HG03045 (cell line): ENCODE measurements at regions not wholly inside any gene's neighbourhood (a gene's known extent, or its start where the extent isn't known, plus 50 kb on each side); places are given as distances from the start of the nearest gene placed in this dataset.

Source experiments
- ATAC-seq: cut with Tn5 transposase; IDR thresholded peaks from one replicate; pipeline ENCODE4 v1.9.1; 2021; ENCODE audit warnings: mild to moderate bottlenecking, moderate library complexity; ENCODE audit not compliant: unreplicated experiment

DNA sequence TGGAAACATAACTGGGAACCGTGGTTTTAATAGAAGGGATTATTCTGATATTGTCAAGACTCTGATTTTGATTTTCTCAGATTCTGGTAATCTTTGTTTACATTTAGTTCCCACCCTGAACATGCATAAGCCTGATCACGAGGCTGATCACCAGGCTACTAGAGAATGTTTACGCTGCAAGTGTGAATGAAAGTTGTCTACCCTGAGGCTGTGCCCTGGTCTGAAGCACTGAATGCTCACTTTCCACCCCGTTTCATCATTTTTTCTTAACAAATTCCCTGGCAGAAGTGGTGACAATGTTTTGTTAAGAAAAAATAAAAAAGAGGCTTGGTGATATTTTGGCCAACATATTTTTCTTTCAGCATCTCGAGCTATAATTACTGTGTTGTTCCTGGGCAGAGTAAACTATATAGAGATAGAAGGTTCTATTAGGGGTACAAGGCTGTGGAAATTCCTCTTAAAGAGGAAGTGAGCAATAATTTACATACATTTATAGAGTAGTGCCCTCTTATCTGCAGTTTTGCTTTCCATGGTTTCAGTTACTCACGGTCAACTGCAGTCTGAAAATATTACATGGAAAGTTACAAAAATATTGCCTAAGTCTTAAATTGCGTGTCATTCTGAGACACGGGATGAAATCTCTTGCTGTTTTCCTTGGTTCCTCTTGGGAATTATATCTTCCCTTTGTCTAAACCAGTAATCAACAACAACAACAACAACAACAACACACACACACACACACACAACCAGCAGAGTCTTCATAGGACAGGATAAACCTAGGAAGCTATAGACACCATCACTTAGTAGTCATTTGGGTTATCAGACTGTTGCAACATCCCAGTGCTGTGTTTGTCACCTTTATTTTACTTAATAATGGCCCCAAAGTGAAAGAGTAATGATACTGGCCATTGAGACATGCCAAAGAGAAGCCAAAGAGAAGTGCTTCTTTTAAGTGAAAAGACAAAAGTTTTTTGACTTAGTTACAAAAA is 566.6 kb upstream of the CITED2 start:
- ATAC-seq = peak; percentile 95

DNA sequence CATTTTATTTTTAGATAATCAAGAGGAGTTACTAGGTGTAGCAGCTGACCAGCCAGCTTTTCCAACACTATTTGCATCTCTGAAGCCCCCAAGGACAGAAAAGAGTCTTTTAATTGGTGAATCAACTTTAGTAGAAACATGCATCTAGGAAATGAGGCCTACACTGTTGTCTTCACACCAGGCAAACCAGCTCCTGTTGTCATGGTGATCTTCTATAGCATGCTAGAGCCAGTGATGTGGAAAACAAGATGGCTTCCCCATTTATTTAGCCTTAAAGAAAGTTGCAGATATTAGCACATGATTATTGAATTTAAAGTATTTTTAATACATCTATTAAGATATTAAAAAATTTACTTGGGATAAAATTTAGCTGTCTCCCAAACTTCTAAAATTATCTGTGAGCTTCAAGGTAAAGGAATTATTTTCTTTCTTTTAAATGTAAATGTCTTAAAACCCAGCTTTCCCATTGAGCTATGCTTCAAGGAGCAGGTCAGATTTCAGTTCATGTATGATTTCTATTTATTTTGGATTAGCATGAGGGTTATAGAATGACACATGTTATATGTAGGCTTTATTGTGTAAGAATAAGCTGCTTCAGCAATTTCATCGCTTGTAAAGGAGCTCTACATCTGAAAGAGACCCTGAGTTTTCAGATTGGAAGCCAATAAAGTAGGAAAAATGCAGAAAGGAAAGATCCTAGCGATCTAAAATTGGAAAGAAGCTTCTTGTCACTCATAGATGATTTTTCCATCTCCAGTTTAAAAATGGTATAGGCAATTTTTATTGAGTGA is 564.9 kb upstream of the CITED2 start:
- ATAC-seq = no peak

DNA sequence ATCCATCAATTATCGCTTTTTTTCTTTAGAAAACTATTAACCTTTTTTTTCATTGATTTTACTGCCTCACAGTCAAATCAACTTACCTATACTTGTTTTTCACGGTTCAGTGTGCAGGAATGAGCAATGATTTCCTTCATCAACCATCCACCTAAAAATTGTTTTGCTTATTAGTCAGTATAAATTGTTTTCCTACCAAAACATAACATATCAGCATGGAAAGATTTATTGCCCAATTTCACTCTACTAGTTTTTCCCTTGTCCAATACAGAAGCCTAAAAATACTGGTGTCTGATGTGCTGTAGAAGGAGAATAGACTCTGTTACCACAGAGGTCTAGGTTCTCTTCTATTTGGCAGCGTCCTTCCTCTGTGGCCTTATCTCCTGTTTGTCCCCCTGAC is 558.2 kb upstream of the CITED2 start:
- ATAC-seq = no peak

DNA sequence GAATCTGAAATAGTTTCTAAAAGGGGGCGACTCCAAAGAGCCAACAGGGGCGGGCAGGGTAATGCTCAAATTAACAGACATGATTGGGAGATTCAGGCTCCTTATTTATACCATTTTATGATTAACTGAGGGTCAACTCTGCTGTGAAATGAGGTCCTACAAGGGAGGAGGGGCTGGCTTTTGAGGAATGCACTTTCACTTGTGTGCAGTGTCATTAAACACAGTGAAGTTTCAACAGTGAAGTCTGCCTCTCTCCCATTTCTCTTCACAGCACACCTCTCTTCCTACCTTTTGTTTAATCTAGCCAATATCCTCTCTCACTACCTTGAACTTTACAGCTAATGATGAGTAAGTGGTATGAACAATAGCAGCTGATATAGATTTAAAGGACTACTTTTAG is 557.3 kb upstream of the CITED2 start:
- ATAC-seq = no peak

DNA sequence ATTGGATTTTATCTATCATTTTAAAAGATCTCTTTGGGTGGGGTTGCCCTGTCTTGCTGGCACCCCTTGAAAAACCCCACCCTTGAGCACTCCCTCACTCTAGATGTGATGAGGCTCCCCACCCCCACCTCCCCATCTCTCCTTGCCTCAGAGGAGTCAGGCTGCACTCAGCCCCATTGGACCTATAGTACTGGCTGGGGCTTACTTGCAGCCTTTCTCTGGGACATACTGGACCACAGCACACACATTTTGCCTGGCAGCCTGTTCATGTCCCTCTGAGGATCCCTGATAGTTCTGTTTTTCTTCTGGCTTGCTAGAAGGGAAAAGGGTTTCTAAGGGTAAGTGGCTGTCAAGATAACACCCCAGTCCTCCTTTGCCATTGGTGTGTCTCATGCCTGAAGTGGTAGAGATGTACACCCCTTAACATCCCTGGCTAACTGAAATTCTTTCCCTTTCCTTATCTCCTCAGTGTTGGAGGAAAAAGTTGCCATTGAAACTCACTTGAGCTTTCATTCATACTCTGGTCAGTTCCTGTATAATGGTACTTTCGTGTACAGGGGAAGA is 553.4 kb upstream of the CITED2 start:
- ATAC-seq = no peak

DNA sequence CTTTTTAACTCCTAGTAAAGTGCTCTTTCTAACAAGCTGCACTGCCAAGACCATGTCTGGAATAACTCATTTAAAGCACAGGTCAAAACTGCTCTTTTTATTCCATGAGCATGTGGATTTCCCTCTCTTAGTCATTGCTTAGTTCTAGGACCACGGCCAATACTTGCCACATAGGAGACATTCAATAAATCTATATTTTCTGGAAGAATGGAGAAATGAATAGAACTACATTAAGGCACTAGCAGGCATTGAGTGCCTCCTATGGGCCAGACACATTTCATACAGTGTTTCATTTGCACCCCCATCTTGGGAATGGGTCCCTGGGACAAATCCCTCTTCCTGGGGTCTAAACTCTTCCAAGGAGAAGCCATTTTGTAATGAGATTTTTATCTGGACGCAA is 552.8 kb upstream of the CITED2 start:
- no peak for ATAC-seq

DNA sequence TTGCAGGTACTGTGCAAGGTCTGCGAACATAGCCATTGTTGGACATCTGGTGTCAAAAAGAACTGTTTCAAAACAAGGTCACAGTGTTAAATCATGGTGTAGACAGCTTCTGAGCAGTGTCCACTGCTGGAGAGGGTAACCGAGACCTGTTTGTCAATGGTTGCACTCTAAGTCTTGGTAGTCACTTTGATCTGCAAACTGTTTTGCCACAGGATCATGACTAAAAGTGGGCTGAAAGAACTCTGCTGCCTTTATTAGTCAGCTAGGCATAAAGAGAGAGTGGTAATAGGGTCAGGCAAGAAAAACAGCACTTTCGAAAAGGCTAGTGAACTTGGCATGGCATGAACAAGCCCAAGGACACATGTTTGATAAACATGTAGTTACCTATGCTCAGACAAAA is 552.3 kb upstream of the CITED2 start:
- ATAC-seq = no peak

DNA sequence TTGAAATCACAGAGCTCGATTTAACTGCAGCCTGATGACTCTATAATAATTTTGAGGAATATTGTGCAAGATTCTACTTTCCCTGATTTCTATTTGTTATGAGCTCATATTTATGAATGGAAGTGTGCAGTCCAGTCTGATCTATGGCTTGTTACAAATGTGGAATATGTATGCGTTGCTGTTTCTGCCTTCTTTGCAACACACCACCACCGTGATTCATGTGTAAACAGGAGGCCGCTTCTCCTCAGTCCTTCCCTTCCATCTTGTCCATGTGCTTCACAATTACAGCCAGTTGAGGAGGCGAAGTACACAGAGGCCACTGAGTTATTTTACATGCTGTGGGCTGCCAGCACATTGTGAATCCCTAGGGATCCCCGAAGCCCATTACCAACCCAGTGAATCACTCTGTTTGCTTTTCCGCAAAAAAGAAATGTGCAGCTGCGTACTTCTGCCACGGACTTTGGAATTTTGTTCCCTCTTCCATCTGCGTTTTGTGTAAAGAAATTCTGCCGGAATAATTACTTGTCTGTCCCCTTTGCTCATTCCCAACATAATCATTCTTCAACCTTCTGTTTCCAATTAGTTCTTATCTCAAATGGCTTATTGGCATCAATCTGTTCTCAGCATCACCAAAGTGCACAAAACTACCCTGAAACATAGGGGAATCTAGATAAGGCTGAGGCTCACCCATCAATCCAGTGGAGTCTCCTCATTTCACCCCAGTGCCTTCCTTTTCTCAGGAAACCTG is 551.6 kb upstream of the CITED2 start:
- no peak for ATAC-seq

DNA sequence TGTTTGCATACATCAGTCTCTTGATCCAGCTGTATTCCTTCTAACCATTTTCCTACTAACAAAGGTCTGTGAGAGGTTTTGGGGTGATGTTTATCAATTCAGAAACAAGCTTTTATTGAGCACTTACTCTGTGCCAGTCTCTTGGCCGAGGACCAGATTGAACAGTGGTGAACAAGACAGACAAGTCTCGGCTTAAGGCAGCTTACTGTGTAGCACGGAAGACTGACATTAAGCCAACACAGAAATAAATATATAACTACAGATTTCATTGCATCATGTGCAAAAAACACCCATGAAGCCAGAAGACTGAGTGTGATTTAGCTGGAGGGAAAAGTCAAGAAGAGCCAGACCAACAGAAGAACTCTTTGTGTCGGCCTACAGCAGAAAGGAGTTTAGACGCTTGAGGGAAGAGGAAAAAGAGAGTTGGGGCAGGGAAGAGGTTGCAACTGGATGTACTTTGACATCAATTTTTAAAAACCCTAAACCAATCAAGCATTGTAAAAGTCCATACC is 549.6 kb upstream of the CITED2 start:
- no peak for ATAC-seq

DNA sequence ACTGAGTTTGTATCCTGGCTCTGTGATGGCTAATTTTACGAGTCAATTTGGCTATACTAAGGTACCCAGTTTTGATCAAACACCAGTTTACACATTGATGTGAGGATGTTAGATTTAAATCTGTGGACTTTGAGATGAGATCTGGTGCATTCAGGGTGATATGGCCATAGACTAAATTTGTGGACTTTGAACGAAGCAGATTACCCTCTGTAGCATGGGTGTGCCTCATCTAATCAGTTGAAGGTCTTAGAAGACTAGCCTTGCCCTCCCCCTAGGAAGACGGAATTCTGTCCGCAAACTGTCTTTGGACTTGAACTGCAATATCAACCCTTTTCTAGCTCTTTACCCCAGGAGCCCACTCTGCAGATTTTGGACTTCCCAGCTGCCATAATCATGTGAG is 547.8 kb upstream of the CITED2 start:
- ATAC-seq = no peak

DNA sequence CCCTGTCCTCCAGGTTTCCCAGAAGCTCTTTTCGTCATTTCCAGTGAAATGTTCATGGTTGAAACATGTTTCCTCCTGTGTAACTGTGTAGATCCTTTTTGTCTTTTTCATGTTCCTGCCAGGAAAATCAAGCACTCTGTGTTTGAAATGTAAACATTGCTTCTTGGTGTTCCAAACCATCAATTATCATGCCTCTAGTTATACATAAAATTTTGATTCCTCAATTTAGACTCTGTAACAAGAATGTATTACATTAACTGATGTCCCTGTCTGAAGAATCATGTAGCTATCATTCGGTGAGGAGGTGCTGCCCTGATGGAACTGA is 546.3 kb upstream of the CITED2 start:
- no peak for ATAC-seq

DNA sequence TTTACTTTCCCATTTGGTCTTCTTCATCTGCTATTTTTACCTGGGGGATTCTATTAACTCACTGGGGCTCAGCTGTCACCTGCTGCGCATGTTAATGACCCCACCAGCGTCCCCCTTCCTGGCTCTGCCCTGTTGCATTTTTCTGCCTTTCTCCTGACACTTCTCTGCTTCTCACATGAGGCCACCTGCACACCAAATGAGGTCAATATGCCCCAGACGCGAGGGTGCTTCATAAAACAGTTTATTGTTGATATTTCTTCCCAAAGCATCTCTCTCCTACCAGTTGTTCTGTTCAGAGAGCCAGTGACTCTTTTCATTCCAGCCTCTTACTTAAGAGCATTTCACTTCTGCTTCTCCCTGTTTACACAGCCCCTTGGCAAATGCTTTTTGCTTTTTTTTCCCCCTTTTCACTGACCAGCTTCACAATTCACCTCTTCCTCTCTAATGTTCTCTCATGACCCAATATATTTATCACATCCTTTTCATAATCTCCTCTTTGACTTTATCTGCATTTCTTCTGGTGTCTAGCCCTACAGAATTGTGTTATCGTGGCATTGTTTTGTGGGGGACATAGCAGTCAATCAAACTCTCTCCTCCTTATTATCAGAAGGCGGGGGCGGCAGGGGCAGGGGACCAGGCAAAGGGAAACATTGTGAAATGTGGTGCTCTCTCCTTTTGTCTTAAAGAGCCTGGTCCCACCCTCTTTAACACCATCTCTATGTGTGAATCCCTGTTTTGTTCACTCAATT is 545.8 kb upstream of the CITED2 start:
- ATAC-seq = no peak

DNA sequence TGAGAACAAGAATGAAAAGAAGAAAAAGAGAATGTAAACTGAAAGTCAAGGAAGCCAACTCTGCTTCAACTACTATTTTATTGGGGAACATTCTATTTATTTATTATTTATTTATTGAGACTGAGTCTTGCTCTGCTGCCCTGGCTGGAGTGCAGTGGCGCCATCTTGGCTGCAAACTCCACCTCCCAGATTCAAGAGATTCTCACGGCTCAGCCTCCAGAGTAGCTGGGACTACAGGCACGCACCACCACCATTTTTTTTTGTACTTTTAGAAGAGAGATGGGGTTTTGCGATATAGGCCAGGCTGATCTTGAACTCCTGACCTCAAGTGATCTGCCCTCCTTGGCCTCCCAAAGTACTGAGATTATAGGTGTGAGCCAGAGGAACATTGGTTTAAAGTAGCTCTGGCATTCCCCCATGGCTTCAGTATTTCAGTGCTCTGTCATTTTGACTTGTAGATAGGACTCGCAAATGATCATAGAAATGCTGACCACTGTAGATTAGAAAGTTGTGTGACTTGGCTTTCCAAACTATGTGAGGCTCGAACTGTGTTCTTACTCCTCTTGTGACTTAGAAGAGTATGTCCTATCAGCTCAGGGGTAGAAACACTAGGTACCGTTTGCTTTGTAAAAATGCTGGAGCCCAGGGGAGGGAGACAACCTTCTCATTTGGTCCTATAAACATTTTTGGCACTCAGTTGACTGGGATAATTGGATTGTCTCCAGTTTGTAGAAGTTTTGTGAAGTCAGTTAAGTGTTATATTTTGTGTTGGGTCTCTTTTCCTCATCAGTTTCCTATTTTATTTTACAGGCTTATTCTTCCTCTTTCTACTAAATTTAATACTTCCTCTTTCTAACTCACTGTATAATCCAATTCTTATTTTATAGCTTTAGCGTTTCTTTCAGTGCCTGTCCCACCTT is 544.9 kb upstream of the CITED2 start:
- no peak for ATAC-seq

DNA sequence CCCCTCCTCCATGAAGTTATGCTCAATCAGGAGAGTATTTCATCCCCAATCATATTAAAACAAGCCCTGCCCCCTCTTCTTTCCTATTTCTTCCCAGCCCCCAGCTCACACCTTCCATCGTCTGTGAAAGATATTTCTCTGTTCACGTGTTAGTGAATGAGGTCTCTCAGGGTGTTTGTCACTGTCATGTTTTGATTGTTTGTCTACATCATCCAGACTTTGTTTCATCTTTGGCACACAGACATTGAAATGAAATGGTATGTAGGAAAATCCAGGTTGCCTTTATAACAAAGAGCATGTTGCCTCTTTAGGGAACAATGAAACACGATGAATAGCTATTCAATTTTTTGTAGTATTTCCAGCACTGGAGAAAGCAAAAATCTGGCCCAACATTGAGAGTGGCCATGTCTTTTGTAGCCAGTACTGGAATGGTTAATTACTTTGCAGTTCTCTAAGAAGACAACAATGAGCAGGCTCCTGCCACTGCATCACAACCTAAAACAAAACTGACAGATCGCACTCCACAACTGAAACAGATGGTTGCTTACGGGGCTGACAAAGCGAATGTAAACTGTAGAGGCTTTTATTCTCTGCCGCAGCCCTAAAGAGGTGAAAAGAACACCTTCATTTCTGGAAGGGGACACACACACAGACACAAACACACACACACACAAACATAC is 543.6 kb upstream of the CITED2 start:
- ATAC-seq = no peak

DNA sequence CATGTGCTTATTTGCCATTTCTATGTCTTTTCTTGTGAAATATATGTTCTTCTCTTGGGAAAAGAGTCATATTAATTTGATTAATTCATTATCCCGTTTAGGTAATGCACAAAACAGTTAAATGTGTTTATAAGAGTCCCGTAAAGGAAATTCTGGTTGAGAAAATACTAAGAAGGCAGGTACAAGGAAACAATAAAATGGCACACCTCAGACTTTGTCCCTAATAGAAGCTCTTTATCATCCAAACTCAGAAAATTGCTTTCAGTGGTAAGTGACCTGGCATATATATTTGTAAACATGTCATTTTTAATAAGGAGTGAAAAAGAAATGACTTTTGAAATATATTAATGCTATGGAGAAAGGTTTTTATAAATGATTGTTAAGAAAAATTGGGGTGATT is 540.5 kb upstream of the CITED2 start:
- no peak for ATAC-seq

DNA sequence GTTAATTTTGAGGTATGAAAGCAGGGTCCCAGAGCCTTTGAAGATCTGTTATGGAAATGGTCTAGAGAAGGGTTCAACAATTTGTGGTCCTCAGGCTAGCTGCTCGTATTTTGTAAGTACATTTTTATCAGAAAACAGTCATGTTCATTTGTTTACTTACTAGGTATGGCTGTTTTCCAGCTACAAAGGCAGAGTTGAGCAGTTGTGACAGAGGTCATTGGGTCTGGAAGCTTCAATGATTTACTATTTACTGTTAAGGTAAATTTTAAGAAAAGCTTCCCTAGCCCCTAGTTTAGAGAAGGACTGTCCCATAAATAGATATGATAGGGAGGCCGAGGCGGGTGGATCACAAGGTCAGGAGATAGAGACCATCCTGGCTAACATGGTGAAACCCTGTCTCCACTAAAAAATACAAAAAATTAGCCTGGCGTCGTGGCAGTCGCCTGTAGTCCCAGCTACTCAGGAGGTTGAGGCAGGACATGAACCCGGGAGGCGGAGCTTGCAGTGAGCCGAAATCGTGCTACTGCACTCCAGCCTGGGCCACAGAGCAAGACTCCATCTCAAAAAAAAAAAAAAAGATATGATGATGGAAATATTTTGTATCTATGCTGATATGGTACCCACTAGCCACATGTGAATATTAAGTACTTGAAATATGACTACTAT is 538.4 kb upstream of the CITED2 start:
- ATAC-seq = no peak

DNA sequence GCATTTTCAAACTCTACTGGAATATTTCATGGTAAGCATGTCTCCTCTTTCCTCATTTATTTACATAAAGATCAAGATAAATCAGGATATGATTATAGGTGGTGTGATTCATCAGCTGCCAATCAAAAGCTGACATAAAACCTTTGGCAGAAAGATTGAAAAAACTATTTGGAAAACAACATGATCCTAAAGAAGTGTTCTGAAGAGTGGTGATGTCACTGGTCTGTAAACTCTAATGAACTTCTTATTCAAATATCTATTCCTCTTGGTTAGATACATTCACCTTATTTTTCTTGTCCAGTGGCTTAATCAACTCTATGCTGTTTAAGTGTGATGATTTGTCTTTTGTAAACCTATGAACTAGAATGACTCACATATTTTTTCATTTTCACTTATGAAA is 535.5 kb upstream of the CITED2 start:
- no peak for ATAC-seq

DNA sequence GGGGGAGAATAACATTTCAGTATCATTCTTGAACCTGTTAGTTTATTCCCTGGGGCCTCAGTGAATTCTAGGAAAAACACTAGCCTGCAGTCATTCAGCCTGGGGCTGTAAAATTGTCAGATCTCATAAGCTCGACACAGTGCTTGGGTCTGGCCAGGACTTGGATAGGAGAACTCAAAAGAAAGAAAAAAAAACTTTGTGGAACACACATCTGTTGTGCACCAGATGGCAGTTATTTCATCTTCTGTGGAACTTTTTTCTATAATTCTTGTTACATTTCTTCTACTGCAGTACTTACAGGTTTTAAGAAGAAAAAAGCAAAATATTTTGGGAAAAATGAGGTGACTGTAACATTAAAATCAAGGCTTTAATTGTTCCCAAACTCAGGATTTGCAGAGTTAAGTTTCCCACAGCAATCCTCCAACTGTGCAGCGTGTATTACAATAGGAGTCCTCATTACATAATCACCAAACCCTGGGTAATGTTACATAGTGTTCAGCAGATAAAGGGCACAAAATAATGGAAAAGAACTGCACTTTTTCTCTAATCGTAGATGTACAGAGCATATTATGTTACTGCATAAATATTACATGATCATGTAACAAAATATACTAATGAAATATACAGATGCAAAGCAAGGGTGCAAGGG is 531.1 kb upstream of the CITED2 start:
- no peak for ATAC-seq
